GM10266 (cell line): ENCODE measurements at regions not wholly inside any gene's neighbourhood (a gene's known extent, or its start where the extent isn't known, plus 50 kb on each side); places are given as distances from the start of the nearest gene placed in this dataset.

Source experiments
- DNase-seq: peaks from one replicate; pipeline ENCODE4 v3.0.0; 2012; ENCODE audit errors: extremely low spot score
- CTCF ChIP-seq: IDR thresholded peaks from 2 replicates; pipeline ENCODE4 v1.5.1; 2012; ENCODE audit warnings: mild to moderate bottlenecking, low read depth; ENCODE audit not compliant: control insufficient read depth, insufficient read depth; ENCODE audit errors: missing control alignments

- TF ChIP-seq CTCF: no peak
- no peak for DNase-seq
These were observed 50.2 kb upstream of the PCLO start for GRCh38 chr7:83212883-83213282.
